PC-3 (cell line): ENCODE measurements at regions not wholly inside any gene's neighbourhood (a gene's known extent, or its start where the extent isn't known, plus 50 kb on each side); places are given as distances from the start of the nearest gene placed in this dataset.
"Not testable (repeated sequence)": the region's sequence is repeated elsewhere in the genome, so short reads cannot be mapped to it uniquely, and the experiment has no call there.

Source experiments
- CTCF ChIP-seq: fragments of 300-600 bp; sonication (generic); conservative IDR thresholded peaks from 2 replicates; pipeline ENCODE4 v1.5.1; 2017; ENCODE audit warnings: antibody characterized with exemption, low read depth, mild to moderate bottlenecking, low read length
- EZH2 ChIP-seq: fragments of 300-600 bp; sonication (generic); IDR thresholded peaks from one replicate; pipeline ENCODE4 v1.6.1; 2017; ENCODE audit warnings: antibody characterized with exemption, mild to moderate bottlenecking, low read length; ENCODE audit not compliant: unreplicated experiment
- EZH2phosphoT487 ChIP-seq: fragments of 300-600 bp; sonication (generic); IDR thresholded peaks from 2 replicates; pipeline ENCODE4 v1.6.1; 2018; ENCODE audit warnings: mild to moderate bottlenecking, antibody characterized with exemption, low read length, borderline replicate concordance

GRCh38 chr3:195964318-195965107 lies 56.2 kb upstream of the TNK2 start:
- not testable (repeated sequence) for TF ChIP-seq CTCF, EZH2, EZH2phosphoT487
